ENCODE measurements at regions not wholly inside any gene's neighbourhood (a gene's known extent, or its start where the extent isn't known, plus 50 kb on each side); places are given as distances from the start of the nearest gene placed in this dataset.

DNA sequence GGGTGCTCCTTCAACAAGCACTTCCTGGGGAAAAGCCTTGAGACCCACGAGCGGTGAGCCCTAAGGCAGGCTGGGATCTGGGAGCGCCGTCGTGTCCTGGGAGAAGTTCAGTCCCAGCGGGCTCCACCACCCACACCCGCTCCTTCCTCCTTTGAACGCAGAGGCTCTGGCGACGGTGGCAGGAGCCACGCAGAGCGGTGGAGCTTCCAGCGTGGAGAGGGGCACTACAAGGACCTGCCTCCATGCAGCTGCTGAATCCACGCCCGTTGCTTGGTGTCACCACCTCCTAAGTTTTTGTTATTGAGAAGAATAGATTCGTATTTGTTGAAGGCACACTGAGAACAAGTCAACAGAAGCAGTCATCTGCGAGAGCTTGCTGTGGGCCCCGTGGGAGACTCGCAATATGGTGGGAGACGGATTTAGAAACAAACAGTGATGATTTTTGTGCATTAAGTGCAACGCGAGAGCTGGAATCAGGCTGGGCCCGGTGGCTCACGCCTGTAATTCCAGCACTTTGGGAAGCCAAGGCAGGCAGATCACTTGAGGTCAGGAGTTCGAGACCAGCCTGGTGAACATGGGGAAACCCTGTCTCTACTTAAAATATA is 60.1 kb upstream of the SDK1 start:
- no peaks in the 10 kb centered on the region for H3K27me3 ChIP-seq (ENCODE audit: insufficient read depth, low read length)
- H3K4me1 Mint-ChIP-seq, result no peaks in the 10 kb centered on the region
- no peaks in the 10 kb centered on the region for H3K9me3 ChIP-seq (ENCODE audit: control insufficient read depth in 1 of 2, low read length in 2 of 2)
- peaks cover 3 to 16% of the 10 kb centered on the region in 2 donors for H3K27me3 Mint-ChIP-seq
- H3K9me3 Mint-ChIP-seq, result peaks cover 0 to 14% (median 9%) of the 10 kb centered on the region in 8 donors
- intact Hi-C loops (cut with micrococcal nuclease), result no loop called here
- DNase-seq, result no peak
- no peaks in the 10 kb centered on the region for H3K36me3 ChIP-seq (ENCODE audit: insufficient read depth, low read length)
- H3K4me1 ChIP-seq (ENCODE audit: insufficient read depth, low read length), result no peaks in the 10 kb centered on the region
- H3K4me3 ChIP-seq (ENCODE audit: low read length in 2 of 2), result no peak overlapping the region
- no peak overlapping the region for H3K27ac Mint-ChIP-seq
- H3K36me3 Mint-ChIP-seq, result no peaks in the 10 kb centered on the region
- CTCF ChIA-PET (ENCODE audit: partially characterized antibody), result no interaction called here
- H3K4me3 Mint-ChIP-seq, result no peak overlapping the region
- H3K27ac ChIP-seq (ENCODE audit: low read depth, low read length), result no peak overlapping the region
- POLR2A ChIA-PET (ENCODE audit: partially characterized antibody), result no interaction called here

DNA sequence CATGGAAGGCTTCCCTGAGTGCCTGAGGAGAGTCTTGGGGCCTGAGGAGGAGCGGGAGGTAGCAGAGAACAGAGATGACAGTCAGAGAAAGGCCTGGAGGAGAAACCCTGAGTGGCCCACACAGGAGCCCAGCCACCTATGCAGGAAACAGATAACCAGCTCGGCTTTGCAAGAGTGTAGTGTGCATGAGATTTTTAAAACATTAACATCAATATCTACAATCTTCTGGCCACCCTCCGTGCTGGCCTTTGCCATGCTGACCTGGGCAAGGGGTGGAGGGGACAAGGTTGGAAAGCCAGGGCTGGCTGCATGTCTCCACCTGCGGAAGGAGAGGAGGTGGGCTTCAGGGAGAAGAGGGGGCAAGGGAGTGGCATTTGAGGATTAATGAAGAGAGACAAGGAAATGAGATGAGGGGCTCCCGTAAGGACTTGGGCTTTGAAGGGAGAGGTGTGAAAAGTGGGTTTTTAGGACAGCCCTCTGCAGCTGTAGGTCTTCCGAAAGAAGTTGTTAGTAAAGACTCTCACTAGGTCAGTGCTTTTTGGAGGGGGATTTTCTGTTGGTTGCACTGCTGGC is 59.3 kb upstream of the SDK1 start:
- peak overlapping the region in 1 of 8 donors; percentile 17 for H3K4me3 Mint-ChIP-seq
- H3K27ac Mint-ChIP-seq, result no peak overlapping the region
- H3K4me1 Mint-ChIP-seq, result no peaks in the 10 kb centered on the region
- intact Hi-C loops (cut with micrococcal nuclease), result no loop called here
- Histone ChIP-seq H3K9me3 (ENCODE audit: control insufficient read depth in 1 of 2, low read length in 2 of 2) (no peaks in the 10 kb centered on the region), H3K36me3 (ENCODE audit: insufficient read depth, low read length) (no peaks in the 10 kb centered on the region), H3K4me3 (ENCODE audit: low read length in 2 of 2) (no peak overlapping the region), H3K27ac (ENCODE audit: low read depth, low read length) (no peak overlapping the region), H3K4me1 (ENCODE audit: insufficient read depth, low read length) (no peaks in the 10 kb centered on the region), H3K27me3 (ENCODE audit: insufficient read depth, low read length) (no peaks in the 10 kb centered on the region)
- DNase-seq, result no peak
- CTCF ChIA-PET (ENCODE audit: partially characterized antibody), result no interaction called here
- H3K36me3 Mint-ChIP-seq, result peaks cover 0 to 2% of the 10 kb centered on the region in 2 donors
- H3K27me3 Mint-ChIP-seq, result peaks cover 3 to 14% of the 10 kb centered on the region in 2 donors
- POLR2A ChIA-PET (ENCODE audit: partially characterized antibody), result no interaction called here
- peaks cover 0 to 14% (median 8%) of the 10 kb centered on the region in 8 donors for H3K9me3 Mint-ChIP-seq

DNA sequence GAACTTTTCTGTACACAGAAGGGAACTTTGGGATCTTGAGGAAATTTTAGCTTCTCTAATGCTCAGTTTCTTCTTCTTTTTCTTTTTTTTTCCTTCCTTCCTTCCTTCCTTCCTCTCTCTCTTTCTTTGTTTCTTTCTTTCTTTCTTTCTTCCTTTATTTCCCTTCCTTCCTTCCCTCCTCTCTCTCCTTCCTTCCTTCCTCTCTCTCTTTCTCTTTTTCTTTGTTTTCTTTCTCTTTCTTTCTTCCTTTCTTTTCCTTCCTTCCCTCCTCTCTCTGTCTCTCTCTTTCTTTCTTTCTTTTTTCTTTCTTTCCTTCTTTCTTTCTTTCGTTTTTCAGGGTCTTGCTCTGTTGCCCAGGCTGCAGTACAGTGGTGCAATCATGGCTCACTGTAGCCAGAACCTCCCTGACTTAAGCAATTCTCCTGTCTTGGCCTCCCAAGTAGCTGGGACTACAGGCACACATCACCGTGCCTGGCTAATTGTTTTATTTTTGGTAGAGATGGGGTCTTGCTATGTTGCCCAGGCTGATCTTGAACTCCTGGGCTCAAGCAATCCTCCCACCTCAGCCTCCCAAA is 58.6 kb upstream of the SDK1 start:
- peaks cover 0 to 5% of the 10 kb centered on the region in 2 donors for H3K36me3 Mint-ChIP-seq
- no peak overlapping the region for H3K4me3 Mint-ChIP-seq
- CTCF ChIA-PET (ENCODE audit: partially characterized antibody), result no interaction called here
- peaks cover 1 to 14% of the 10 kb centered on the region in 2 donors for H3K27me3 Mint-ChIP-seq
- no peaks in the 10 kb centered on the region for H3K4me1 ChIP-seq (ENCODE audit: insufficient read depth, low read length)
- no peaks in the 10 kb centered on the region for H3K36me3 ChIP-seq (ENCODE audit: insufficient read depth, low read length)
- H3K9me3 ChIP-seq (ENCODE audit: control insufficient read depth in 1 of 2, low read length in 2 of 2), result no peaks in the 10 kb centered on the region
- POLR2A ChIA-PET (ENCODE audit: partially characterized antibody), result no interaction called here
- no peaks in the 10 kb centered on the region for H3K4me1 Mint-ChIP-seq
- H3K27ac ChIP-seq (ENCODE audit: low read depth, low read length), result no peak overlapping the region
- no peak overlapping the region for H3K4me3 ChIP-seq (ENCODE audit: low read length in 2 of 2)
- H3K27me3 ChIP-seq (ENCODE audit: insufficient read depth, low read length), result no peaks in the 10 kb centered on the region
- H3K27ac Mint-ChIP-seq, result peak overlapping the region in 3 of 7 donors; percentile 13 to 25 (median 21)
- intact Hi-C loops (cut with micrococcal nuclease), result no loop called here
- DNase-seq, result no peak
- peaks cover 0 to 14% (median 5%) of the 10 kb centered on the region in 8 donors for H3K9me3 Mint-ChIP-seq

DNA sequence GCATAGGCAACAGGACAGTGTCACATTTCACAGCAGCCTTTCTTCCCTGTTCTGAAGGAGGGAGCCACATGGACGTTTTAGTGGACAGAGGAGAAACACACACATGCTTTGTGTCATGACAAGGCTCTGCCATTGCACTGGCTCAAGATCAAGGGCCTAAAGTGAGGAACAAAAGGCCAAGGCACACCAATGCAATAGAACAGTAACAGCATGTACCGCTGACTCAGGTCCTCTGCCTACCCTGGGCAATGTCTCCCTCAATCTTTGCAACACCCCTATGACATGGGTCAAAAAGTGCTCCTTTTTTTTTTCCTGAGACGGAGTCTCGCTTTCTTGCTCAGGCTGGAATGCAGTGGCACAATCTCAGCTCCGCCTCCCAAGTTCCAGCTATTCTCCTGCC is 57.8 kb upstream of the SDK1 start:
- Mint-ChIP-seq H3K27me3 (peaks cover 0 to 13% of the 10 kb centered on the region in 2 donors), H3K4me1 (no peaks in the 10 kb centered on the region), H3K36me3 (peaks cover 0 to 5% of the 10 kb centered on the region in 2 donors), H3K27ac (peak overlapping the region in 1 of 7 donors; percentile 81), H3K9me3 (peaks cover 0 to 12% (median 5%) of the 10 kb centered on the region in 8 donors), H3K4me3 (no peak overlapping the region)
- Histone ChIP-seq H3K27ac (ENCODE audit: low read depth, low read length) (no peak overlapping the region), H3K4me3 (ENCODE audit: low read length in 2 of 2) (no peak overlapping the region), H3K36me3 (ENCODE audit: insufficient read depth, low read length) (no peaks in the 10 kb centered on the region), H3K27me3 (ENCODE audit: insufficient read depth, low read length) (no peaks in the 10 kb centered on the region), H3K4me1 (ENCODE audit: insufficient read depth, low read length) (no peaks in the 10 kb centered on the region), H3K9me3 (ENCODE audit: control insufficient read depth in 1 of 2, low read length in 2 of 2) (no peaks in the 10 kb centered on the region)
- intact Hi-C loops (cut with micrococcal nuclease), result no loop called here
- DNase-seq, result no peak
- CTCF ChIA-PET (ENCODE audit: partially characterized antibody), result no interaction called here
- POLR2A ChIA-PET (ENCODE audit: partially characterized antibody), result no interaction called here

DNA sequence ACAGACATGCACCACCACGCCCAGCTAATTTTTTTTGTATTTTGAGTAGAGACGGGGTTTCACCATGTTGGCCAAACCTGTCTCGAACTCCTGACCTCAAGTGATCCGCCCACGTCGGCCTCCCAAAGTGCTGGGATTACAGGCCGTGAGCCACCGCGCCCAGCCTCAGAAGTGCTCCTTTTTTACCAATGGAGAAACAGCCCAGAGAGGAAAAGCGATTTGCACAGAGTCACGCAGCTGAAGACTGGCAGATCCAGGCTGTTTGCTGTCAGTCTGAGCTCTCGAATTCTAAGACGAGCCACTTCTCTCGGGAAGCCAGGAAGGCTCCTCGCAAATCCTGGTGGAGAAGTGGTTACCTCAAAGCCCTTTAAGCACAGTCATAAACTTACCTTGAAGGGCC is 57.4 kb upstream of the SDK1 start:
- Mint-ChIP-seq H3K4me1 (no peaks in the 10 kb centered on the region), H3K4me3 (no peak overlapping the region), H3K36me3 (peaks cover 0 to 5% of the 10 kb centered on the region in 2 donors), H3K27me3 (peaks cover 0 to 13% of the 10 kb centered on the region in 2 donors), H3K27ac (no peak overlapping the region), H3K9me3 (peaks cover 0 to 11% (median 5%) of the 10 kb centered on the region in 8 donors)
- intact Hi-C loops (cut with micrococcal nuclease), result no loop called here
- POLR2A ChIA-PET (ENCODE audit: partially characterized antibody), result no interaction called here
- CTCF ChIA-PET (ENCODE audit: partially characterized antibody), result no interaction called here
- no peak for DNase-seq
- Histone ChIP-seq H3K27me3 (ENCODE audit: insufficient read depth, low read length) (no peaks in the 10 kb centered on the region), H3K9me3 (ENCODE audit: control insufficient read depth in 1 of 2, low read length in 2 of 2) (no peaks in the 10 kb centered on the region), H3K4me1 (ENCODE audit: insufficient read depth, low read length) (no peaks in the 10 kb centered on the region), H3K27ac (ENCODE audit: low read depth, low read length) (no peak overlapping the region), H3K36me3 (ENCODE audit: insufficient read depth, low read length) (no peaks in the 10 kb centered on the region), H3K4me3 (ENCODE audit: low read length in 2 of 2) (no peak overlapping the region)

DNA sequence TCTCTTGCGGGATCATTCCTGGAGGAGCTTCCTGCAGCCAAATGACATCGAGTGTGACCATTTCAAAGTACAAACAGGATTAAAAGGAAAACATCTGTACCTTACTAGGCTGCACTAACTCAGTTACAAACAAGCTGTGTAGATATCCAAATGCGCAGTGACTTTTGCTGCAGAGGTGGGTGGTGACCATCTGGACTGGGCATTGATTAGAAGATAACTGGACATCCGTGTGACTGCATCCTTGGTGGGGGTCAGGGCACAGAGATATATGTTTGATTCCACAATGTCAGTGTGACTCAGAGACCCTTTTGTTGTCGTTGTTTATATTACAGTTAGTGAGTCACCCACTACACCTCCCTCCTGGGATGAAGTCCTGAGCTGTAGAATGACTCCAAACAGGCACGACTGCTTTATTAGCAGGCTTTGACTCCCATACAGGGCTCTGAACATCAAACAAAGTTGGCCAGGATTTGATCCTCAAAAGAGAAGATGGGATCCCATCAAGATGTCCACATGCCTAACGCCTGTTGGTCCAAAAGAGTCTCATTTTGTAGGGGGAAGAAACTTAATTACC is 56.7 kb upstream of the SDK1 start:
- H3K9me3 Mint-ChIP-seq, result peaks cover 0 to 11% (median 5%) of the 10 kb centered on the region in 8 donors
- no peak overlapping the region for H3K4me3 ChIP-seq (ENCODE audit: low read length in 2 of 2)
- intact Hi-C loops (cut with micrococcal nuclease), result no loop called here

DNA sequence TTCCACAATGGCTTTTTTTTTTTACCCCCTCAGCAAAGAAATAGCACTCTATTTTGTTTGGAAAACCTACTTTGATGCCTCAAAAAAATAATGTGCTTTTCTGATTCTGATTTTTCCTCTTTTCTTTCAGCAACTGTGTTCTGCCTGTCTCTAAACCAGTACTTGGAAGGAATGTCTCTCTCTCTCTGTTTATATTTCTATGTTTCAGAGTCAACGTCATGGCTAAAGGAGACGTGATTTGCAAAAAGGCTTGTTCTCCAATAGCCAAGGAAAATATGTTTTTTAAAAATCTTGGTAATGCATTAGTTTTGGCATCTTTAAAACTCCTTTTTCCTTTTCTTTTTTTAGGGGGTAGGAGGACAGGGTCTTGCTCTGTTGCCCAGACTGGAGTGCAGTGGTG is 56.0 kb upstream of the SDK1 start:
- Histone ChIP-seq H3K27me3 (ENCODE audit: insufficient read depth, low read length) (no peaks in the 10 kb centered on the region), H3K27ac (ENCODE audit: low read depth, low read length) (no peak overlapping the region), H3K36me3 (ENCODE audit: insufficient read depth, low read length) (no peaks in the 10 kb centered on the region), H3K9me3 (ENCODE audit: control insufficient read depth in 1 of 2, low read length in 2 of 2) (no peaks in the 10 kb centered on the region), H3K4me3 (ENCODE audit: low read length in 2 of 2) (no peak overlapping the region), H3K4me1 (ENCODE audit: insufficient read depth, low read length) (no peaks in the 10 kb centered on the region)
- Mint-ChIP-seq H3K4me3 (no peak overlapping the region), H3K36me3 (peaks cover 0 to 5% of the 10 kb centered on the region in 2 donors), H3K4me1 (peaks cover 0 to 2% (median 0%) of the 10 kb centered on the region in 4 donors), H3K27ac (no peak overlapping the region), H3K27me3 (peaks cover 0 to 13% of the 10 kb centered on the region in 2 donors), H3K9me3 (peaks cover 0 to 11% (median 5%) of the 10 kb centered on the region in 8 donors)
- CTCF ChIA-PET (ENCODE audit: partially characterized antibody), result no interaction called here
- POLR2A ChIA-PET (ENCODE audit: partially characterized antibody), result no interaction called here
- intact Hi-C loops (cut with micrococcal nuclease), result no loop called here
- DNase-seq, result no peak

More for the DNA sequence above, 56.7 kb upstream of the SDK1 start:
- CTCF ChIA-PET (ENCODE audit: partially characterized antibody), result no interaction called here
- no peak for DNase-seq
- no peak overlapping the region for H3K27ac Mint-ChIP-seq
- H3K27ac ChIP-seq (ENCODE audit: low read depth, low read length), result no peak overlapping the region
- H3K4me1 Mint-ChIP-seq, result no peaks in the 10 kb centered on the region
- no peak overlapping the region for H3K4me3 Mint-ChIP-seq
- no peaks in the 10 kb centered on the region for H3K27me3 ChIP-seq (ENCODE audit: insufficient read depth, low read length)
- no peaks in the 10 kb centered on the region for H3K36me3 ChIP-seq (ENCODE audit: insufficient read depth, low read length)
- no peaks in the 10 kb centered on the region for H3K4me1 ChIP-seq (ENCODE audit: insufficient read depth, low read length)
- H3K9me3 ChIP-seq (ENCODE audit: control insufficient read depth in 1 of 2, low read length in 2 of 2), result no peaks in the 10 kb centered on the region
- POLR2A ChIA-PET (ENCODE audit: partially characterized antibody), result no interaction called here
- H3K36me3 Mint-ChIP-seq, result peaks cover 0 to 5% of the 10 kb centered on the region in 2 donors
- H3K27me3 Mint-ChIP-seq, result peaks cover 0 to 13% of the 10 kb centered on the region in 2 donors
